Uterus (tissue), 3 donors: ENCODE measurements at regions not wholly inside any gene's neighbourhood (a gene's known extent, or its start where the extent isn't known, plus 50 kb on each side); places are given as distances from the start of the nearest gene placed in this dataset.

ENCODE experiments used
- DNase-seq, 2 donors: peaks; one replicate each; pipeline ENCODE4 v3.0.0-alpha.2; 2019 to 2020
- H3K27ac ChIP-seq, 2 donors: fragments of 200-600 bp; sonication (generic); 1 replicate in 1 of 2; 2 replicates in 1 of 2; pipeline ENCODE4 v1.5.1; 2016 to 2018
- H3K27me3 ChIP-seq, 2 donors: fragments of 200-600 bp; sonication (generic); one replicate each; pipeline ENCODE4 v1.5.1; 2018 to 2019; ENCODE audit warnings: control low read depth in 1 of 2
- H3K36me3 ChIP-seq, 2 donors: fragments of 200-600 bp; sonication (generic); one replicate each; pipeline ENCODE4 v1.5.1; 2019; ENCODE audit warnings: control low read depth in 1 of 2
- H3K4me1 ChIP-seq, 2 donors: fragments of 200-600 bp; sonication (generic); one replicate each; pipeline ENCODE4 v1.5.1; 2018 to 2019; ENCODE audit warnings: control low read depth in 1 of 2
- H3K4me3 ChIP-seq, 2 donors: fragments of 200-600 bp; sonication (generic); 1 replicate in 1 of 2; 2 replicates in 1 of 2; pipeline ENCODE4 v1.5.1; 2018 to 2019; ENCODE audit warnings: mild to moderate bottlenecking in 1 of 2
- H3K9me3 ChIP-seq, 2 donors: fragments of 200-600 bp; sonication (generic); one replicate each; pipeline ENCODE4 v1.5.1; 2019; ENCODE audit warnings: control low read depth in 1 of 2
- CTCF ChIP-seq, 4 experiments: fragments of 200-600 bp in 2 of 4; fragments of 450-650 bp in 2 of 4; sonication (generic) in 2 of 4; IDR thresholded peaks; one replicate each; pipeline ENCODE4 v1.5.1; 2016 to 2019; ENCODE audit warnings: antibody characterized with exemption in 4 of 4, mild to moderate bottlenecking in 2 of 4, moderate library complexity in 1 of 4
- POLR2A ChIP-seq, 2 donors: fragments of 450-650 bp; IDR thresholded peaks; one replicate each; pipeline ENCODE4 v1.6.1; 2016; ENCODE audit warnings: antibody characterized with exemption in 2 of 2, mild to moderate bottlenecking in 1 of 2, moderate library complexity in 1 of 2
- intact Hi-C: fragments of 100-400 bp; cut with DNase I; formaldehyde crosslinking; loops from one replicate; pipeline ENCODE4 v1.15.1; 2023; ENCODE audit warnings: low total_unique reads
- donor health status: DM: yes; HTN: yes; CAD: no.

- no peak for DNase-seq
- H3K27me3 ChIP-seq = no peaks in the 10 kb centered on the region
- TF ChIP-seq CTCF (IDR thresholded peaks at IDR 0.05) = no peak
- TF ChIP-seq POLR2A (IDR thresholded peaks at IDR 0.05) = no peak
- no peaks in the 10 kb centered on the region for H3K4me1 ChIP-seq
- intact Hi-C loops = no loop called here
- no peak overlapping the region for H3K27ac ChIP-seq
- no peaks in the 10 kb centered on the region for H3K36me3 ChIP-seq
- no peak overlapping the region for H3K4me3 ChIP-seq
- H3K9me3 ChIP-seq = no peaks in the 10 kb centered on the region
Observed at GRCh38 chr14:34043627-34044372, 92.9 kb upstream of the EGLN3 start.

GRCh38 chr14:34041220-34041619 lies 90.3 kb upstream of the EGLN3 start:
- no peaks in the 10 kb centered on the region for H3K36me3 ChIP-seq
- no peaks in the 10 kb centered on the region for H3K27me3 ChIP-seq

GRCh38 chr14:34040766-34041165 lies 89.9 kb upstream of the EGLN3 start:
- no peaks in the 10 kb centered on the region for H3K36me3 ChIP-seq
- H3K9me3 ChIP-seq = no peaks in the 10 kb centered on the region
- DNase-seq = no peak
- intact Hi-C loops = no loop called here
- H3K27ac ChIP-seq = no peak overlapping the region
- H3K27me3 ChIP-seq = no peaks in the 10 kb centered on the region
- H3K4me1 ChIP-seq = no peaks in the 10 kb centered on the region
- TF ChIP-seq POLR2A (IDR thresholded peaks at IDR 0.05) (no peak), CTCF (IDR thresholded peaks at IDR 0.05) (no peak)
- no peak overlapping the region for H3K4me3 ChIP-seq

More at GRCh38 chr14:34041220-34041619, 90.3 kb upstream of the EGLN3 start:
- intact Hi-C loops = no loop called here
- TF ChIP-seq POLR2A (IDR thresholded peaks at IDR 0.05) = no peak
- no peak for TF ChIP-seq CTCF (IDR thresholded peaks at IDR 0.05)
- no peak for DNase-seq
- Histone ChIP-seq H3K4me3 (no peak overlapping the region), H3K27ac (no peak overlapping the region), H3K4me1 (no peaks in the 10 kb centered on the region), H3K9me3 (no peaks in the 10 kb centered on the region)

- Histone ChIP-seq H3K9me3 (no peaks in the 10 kb centered on the region), H3K27ac (no peak overlapping the region), H3K27me3 (no peaks in the 10 kb centered on the region), H3K4me1 (no peaks in the 10 kb centered on the region), H3K36me3 (no peaks in the 10 kb centered on the region), H3K4me3 (no peak overlapping the region)
- DNase-seq = no peak
- TF ChIP-seq POLR2A (IDR thresholded peaks at IDR 0.05) (no peak), CTCF (IDR thresholded peaks at IDR 0.05) (no peak)
- intact Hi-C loops = no loop called here
Observed at GRCh38 chr14:34039428-34040047, 88.7 kb upstream of the EGLN3 start.

- no peak for TF ChIP-seq CTCF (IDR thresholded peaks at IDR 0.05)
- no peak for TF ChIP-seq POLR2A (IDR thresholded peaks at IDR 0.05)
- no peaks in the 10 kb centered on the region for H3K36me3 ChIP-seq
- no peaks in the 10 kb centered on the region for H3K27me3 ChIP-seq
- H3K4me3 ChIP-seq = no peak overlapping the region
- DNase-seq = no peak
- no peak overlapping the region for H3K27ac ChIP-seq
- no peaks in the 10 kb centered on the region for H3K4me1 ChIP-seq
- H3K9me3 ChIP-seq = no peaks in the 10 kb centered on the region
- intact Hi-C loops = no loop called here
Observed at GRCh38 chr14:34038358-34039057, 87.6 kb upstream of the EGLN3 start.
